ENCODE measurements at regions not wholly inside any gene's neighbourhood (a gene's known extent, or its start where the extent isn't known, plus 50 kb on each side); places are given as distances from the start of the nearest gene placed in this dataset.

GRCh38 chr15:36175186-36175740 lies 404.2 kb upstream of the CDIN1 start:
- no peaks in the 10 kb centered on the region for H3K36me3 ChIP-seq (ENCODE audit: low read depth)
- H3K4me2 ChIP-seq, result no peak overlapping the region
- no peak overlapping the region for H3K4me3 ChIP-seq
- no peak overlapping the region for H3K27ac ChIP-seq
- no peak for DNase-seq
- H3F3A ChIP-seq (ENCODE audit: insufficient read depth, low read depth), result 0 out of 2 replicates have a peak, but pooled peaks cover 2% of the 10 kb centered on the region
- POLR2A ChIA-PET (ENCODE audit: unreplicated experiment), result no interaction called here
- BruUV-seq (replicated peaks), result no TSS peak
- no peaks in the 10 kb centered on the region for H3K27me3 ChIP-seq (ENCODE audit: insufficient read depth, low read depth)
- H3K9me3 ChIP-seq (ENCODE audit: insufficient read depth, low read depth), result 0 out of 2 replicates have a peak, but pooled peaks cover 3% of the 10 kb centered on the region
- intact Hi-C loops (cut with micrococcal nuclease; ENCODE audit: unreplicated experiment), result no loop called here
- CTCF ChIA-PET, result interaction anchor here (0.6 kb wide), 1 partner anchor 274 kb away, joined by 3 read pairs; no protein-coding TSS in a partner anchor
- peaks cover 27% of the 10 kb centered on the region for H3K4me1 ChIP-seq (replicated peaks; ENCODE audit: insufficient read depth)
- H2AFZ ChIP-seq, result no peak overlapping the region
- H4K20me1 ChIP-seq (ENCODE audit: insufficient read depth), result no peaks in the 10 kb centered on the region
- TF ChIP-seq CTCF (conservative IDR thresholded peaks at IDR 0.05), result no peak
- H3K79me2 ChIP-seq (ENCODE audit: low read depth), result no peaks in the 10 kb centered on the region
- H3K9me2 ChIP-seq (ENCODE audit: insufficient read depth), result no peaks in the 10 kb centered on the region

- Histone ChIP-seq H3K9me3 (ENCODE audit: insufficient read depth, low read depth) (0 out of 2 replicates have a peak, but pooled peaks cover 3% of the 10 kb centered on the region), H3K27ac (no peak overlapping the region), H4K20me1 (ENCODE audit: insufficient read depth) (no peaks in the 10 kb centered on the region), H3K36me3 (ENCODE audit: low read depth) (no peaks in the 10 kb centered on the region), H2AFZ (no peak overlapping the region), H3K4me2 (no peak overlapping the region), H3K79me2 (ENCODE audit: low read depth) (no peaks in the 10 kb centered on the region), H3F3A (ENCODE audit: insufficient read depth, low read depth) (0 out of 2 replicates have a peak, but pooled peaks cover 2% of the 10 kb centered on the region), H3K4me3 (no peak overlapping the region), H3K4me1 (replicated peaks; ENCODE audit: insufficient read depth) (peaks cover 27% of the 10 kb centered on the region), H3K27me3 (ENCODE audit: insufficient read depth, low read depth) (no peaks in the 10 kb centered on the region), H3K9me2 (ENCODE audit: insufficient read depth) (no peaks in the 10 kb centered on the region)
- no peak for TF ChIP-seq EZH2 (IDR thresholded peaks at IDR 0.05; ENCODE audit: low read depth)
- TF ChIP-seq CTCF (conservative IDR thresholded peaks at IDR 0.05), result no peak
- CTCF ChIA-PET, result no interaction called here
- DNase-seq, result no peak
- BruUV-seq (replicated peaks), result no TSS peak
- intact Hi-C loops (cut with micrococcal nuclease; ENCODE audit: unreplicated experiment), result no loop called here
- POLR2A ChIA-PET (ENCODE audit: unreplicated experiment), result no interaction called here
These were observed 403.6 kb upstream of the CDIN1 start for GRCh38 chr15:36175741-36176291.

- Histone ChIP-seq H3K9me2 (ENCODE audit: insufficient read depth) (no peaks in the 10 kb centered on the region), H3K27ac (no peak overlapping the region), H3F3A (ENCODE audit: insufficient read depth, low read depth) (0 out of 2 replicates have a peak, but pooled peaks cover 2% of the 10 kb centered on the region), H2AFZ (no peak overlapping the region), H3K36me3 (ENCODE audit: low read depth) (no peaks in the 10 kb centered on the region), H3K27me3 (ENCODE audit: insufficient read depth, low read depth) (no peaks in the 10 kb centered on the region), H3K4me3 (no peak overlapping the region), H3K4me2 (no peak overlapping the region), H4K20me1 (ENCODE audit: insufficient read depth) (no peaks in the 10 kb centered on the region), H3K9me3 (ENCODE audit: insufficient read depth, low read depth) (0 out of 2 replicates have a peak, but pooled peaks cover 3% of the 10 kb centered on the region), H3K4me1 (replicated peaks; ENCODE audit: insufficient read depth) (peaks cover 24% of the 10 kb centered on the region), H3K79me2 (ENCODE audit: low read depth) (no peaks in the 10 kb centered on the region)
- intact Hi-C loops (cut with micrococcal nuclease; ENCODE audit: unreplicated experiment), result no loop called here
- ChIA-PET CTCF (no interaction called here), POLR2A (ENCODE audit: unreplicated experiment) (interaction anchor here (0.6 kb wide), 1 partner anchor 50 kb away, joined by 3 read pairs; no protein-coding TSS in a partner anchor)
- peak in 1 of 2 experiments; percentile 68 for DNase-seq
- BruUV-seq (replicated peaks), result no TSS peak
- TF ChIP-seq EZH2 (IDR thresholded peaks at IDR 0.05; ENCODE audit: low read depth), result no peak
These were observed 401.7 kb upstream of the CDIN1 start for GRCh38 chr15:36177590-36178302.

Measured in PC-9 (cell line).